ENCODE measurements at regions not wholly inside any gene's neighbourhood (a gene's known extent, or its start where the extent isn't known, plus 50 kb on each side); places are given as distances from the start of the nearest gene placed in this dataset.

DNA sequence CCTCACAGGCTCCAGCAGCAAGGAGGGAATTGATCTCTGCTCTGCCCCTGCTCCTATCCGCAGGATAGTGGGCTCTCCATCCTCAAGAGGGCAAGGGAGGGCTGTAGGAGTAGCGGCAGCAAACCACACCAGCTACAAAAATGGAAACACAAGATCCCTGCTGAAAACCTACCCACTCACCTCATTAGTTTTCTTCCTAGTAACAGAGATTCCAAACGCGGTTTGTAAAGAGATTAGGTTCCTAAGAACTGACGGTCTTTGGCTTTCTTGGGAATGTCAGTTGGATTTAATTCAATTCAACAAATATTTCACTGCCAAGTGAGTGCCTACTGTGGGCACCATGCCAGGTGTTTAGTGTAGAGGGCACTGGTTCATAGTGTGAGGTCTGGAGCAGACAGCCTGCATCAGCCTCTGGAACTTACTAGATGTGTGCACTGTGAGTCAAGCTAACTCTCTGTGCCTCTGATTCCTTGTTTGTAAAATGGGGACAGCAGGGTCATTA lies 84.7 kb downstream of the MRPL46 start:
- no peak overlapping the region for H3K27ac ChIP-seq (replicated peaks)
- TF ChIP-seq CTCF (IDR thresholded peaks at IDR 0.05; ENCODE audit: insufficient read depth, low read length): no peak
- TF ChIP-seq POLR2AphosphoS5 (IDR thresholded peaks at IDR 0.05; ENCODE audit: low read depth): no peak
- no peaks in the 10 kb centered on the region for H3K27me3 ChIP-seq (ENCODE audit: insufficient read depth, poor library complexity, severe bottlenecking)
- no peak for DNase-seq (ENCODE audit: low read depth in 1 of 2, low spot score in 1 of 2)
- H3K4me3 ChIP-seq (replicated peaks; ENCODE audit: insufficient read depth, low read length): no peak overlapping the region

DNA sequence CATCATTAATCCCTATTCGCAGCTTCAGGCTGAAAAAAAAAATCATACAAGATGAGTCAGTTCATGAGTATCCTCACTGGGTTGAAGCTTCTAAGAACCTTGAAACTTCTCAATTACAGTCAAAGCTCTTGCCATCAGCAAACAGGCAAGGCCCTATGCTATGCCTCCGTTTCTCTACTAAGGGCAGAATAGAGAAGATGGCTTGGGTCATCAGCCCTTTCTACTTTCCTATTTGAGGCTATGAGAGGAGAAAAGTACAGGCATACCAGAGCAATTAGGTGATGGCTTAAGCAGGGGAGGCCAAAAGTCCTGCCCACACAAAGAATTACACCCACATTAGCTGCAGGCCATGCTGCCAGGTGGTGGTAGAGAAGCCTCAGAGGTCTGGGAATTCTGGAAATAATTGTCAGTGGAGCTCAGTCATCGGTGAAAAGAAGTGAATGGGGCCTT lies 89.0 kb downstream of the MRPL46 start:
- no peak for DNase-seq (ENCODE audit: low read depth in 1 of 2, low spot score in 1 of 2)
- no peak for TF ChIP-seq POLR2AphosphoS5 (IDR thresholded peaks at IDR 0.05; ENCODE audit: low read depth)
- no peak for TF ChIP-seq GABPA (IDR thresholded peaks at IDR 0.05; ENCODE audit: low read depth)
- TF ChIP-seq SPI1 (IDR thresholded peaks at IDR 0.05; ENCODE audit: borderline replicate concordance, low read depth): no peak
- TF ChIP-seq, protein P1, sequence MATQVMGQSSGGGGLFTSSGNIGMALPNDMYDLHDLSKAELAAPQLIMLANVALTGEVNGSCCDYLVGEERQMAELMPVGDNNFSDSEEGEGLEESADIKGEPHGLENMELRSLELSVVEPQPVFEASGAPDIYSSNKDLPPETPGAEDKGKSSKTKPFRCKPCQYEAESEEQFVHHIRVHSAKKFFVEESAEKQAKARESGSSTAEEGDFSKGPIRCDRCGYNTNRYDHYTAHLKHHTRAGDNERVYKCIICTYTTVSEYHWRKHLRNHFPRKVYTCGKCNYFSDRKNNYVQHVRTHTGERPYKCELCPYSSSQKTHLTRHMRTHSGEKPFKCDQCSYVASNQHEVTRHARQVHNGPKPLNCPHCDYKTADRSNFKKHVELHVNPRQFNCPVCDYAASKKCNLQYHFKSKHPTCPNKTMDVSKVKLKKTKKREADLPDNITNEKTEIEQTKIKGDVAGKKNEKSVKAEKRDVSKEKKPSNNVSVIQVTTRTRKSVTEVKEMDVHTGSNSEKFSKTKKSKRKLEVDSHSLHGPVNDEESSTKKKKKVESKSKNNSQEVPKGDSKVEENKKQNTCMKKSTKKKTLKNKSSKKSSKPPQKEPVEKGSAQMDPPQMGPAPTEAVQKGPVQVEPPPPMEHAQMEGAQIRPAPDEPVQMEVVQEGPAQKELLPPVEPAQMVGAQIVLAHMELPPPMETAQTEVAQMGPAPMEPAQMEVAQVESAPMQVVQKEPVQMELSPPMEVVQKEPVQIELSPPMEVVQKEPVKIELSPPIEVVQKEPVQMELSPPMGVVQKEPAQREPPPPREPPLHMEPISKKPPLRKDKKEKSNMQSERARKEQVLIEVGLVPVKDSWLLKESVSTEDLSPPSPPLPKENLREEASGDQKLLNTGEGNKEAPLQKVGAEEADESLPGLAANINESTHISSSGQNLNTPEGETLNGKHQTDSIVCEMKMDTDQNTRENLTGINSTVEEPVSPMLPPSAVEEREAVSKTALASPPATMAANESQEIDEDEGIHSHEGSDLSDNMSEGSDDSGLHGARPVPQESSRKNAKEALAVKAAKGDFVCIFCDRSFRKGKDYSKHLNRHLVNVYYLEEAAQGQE (IDR thresholded peaks at IDR 0.05; ENCODE audit: insufficient replicate concordance, low read depth): no peak
- no peak for TF ChIP-seq CTCF (IDR thresholded peaks at IDR 0.05; ENCODE audit: insufficient read depth, low read length)
- H3K27ac ChIP-seq (replicated peaks): no peak overlapping the region
- H3K4me3 ChIP-seq (replicated peaks; ENCODE audit: insufficient read depth, low read length): no peak overlapping the region
- no peaks in the 10 kb centered on the region for H3K27me3 ChIP-seq (ENCODE audit: insufficient read depth, poor library complexity, severe bottlenecking)

- Histone ChIP-seq H3K4me3 (replicated peaks; ENCODE audit: insufficient read depth, low read length) (no peak overlapping the region), H3K27me3 (ENCODE audit: insufficient read depth, poor library complexity, severe bottlenecking) (no peaks in the 10 kb centered on the region), H3K27ac (replicated peaks) (no peak overlapping the region)
- DNase-seq (ENCODE audit: low read depth in 1 of 2, low spot score in 1 of 2): no peak
- TF ChIP-seq, protein P1 (IDR thresholded peaks at IDR 0.05; ENCODE audit: insufficient replicate concordance, low read depth): no peak
- no peak for TF ChIP-seq GABPA (IDR thresholded peaks at IDR 0.05; ENCODE audit: low read depth)
- no peak for TF ChIP-seq CTCF (IDR thresholded peaks at IDR 0.05; ENCODE audit: insufficient read depth, low read length)
- no peak for TF ChIP-seq SPI1 (IDR thresholded peaks at IDR 0.05; ENCODE audit: borderline replicate concordance, low read depth)
- no peak for TF ChIP-seq POLR2AphosphoS5 (IDR thresholded peaks at IDR 0.05; ENCODE audit: low read depth)
These were observed 89.7 kb downstream of the MRPL46 start for GRCh38 chr15:88377509-88377908.

DNA sequence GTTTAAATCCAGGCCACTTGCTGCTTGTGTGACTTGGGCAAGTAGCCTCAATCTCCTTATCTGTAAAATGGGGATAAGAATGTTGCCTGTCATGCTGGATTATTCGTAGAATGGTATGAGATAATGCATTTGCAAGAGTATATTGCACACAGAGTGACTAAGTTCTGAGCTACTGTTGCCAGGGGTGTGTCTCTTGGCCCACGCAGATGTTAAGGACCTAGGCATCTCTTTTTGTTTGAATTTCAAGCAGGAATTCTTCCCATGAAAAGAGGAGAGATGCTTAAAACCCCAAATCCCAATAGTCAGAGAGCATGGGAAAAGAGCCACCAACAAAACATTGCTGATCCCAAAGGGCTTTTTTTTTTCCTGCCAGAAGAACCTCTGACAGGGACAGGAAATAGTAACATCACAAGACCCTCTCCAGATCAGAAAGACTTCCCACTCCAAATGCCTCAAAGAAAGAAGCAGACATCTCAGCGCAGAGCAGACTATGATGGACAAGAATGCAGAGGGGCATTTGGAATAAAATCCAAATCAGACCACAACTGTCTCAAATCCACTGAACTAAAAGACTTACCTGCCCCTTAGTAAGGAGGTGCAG lies 90.5 kb downstream of the MRPL46 start:
- no peaks in the 10 kb centered on the region for H3K27me3 ChIP-seq (ENCODE audit: insufficient read depth, poor library complexity, severe bottlenecking)
- no peak overlapping the region for H3K27ac ChIP-seq (replicated peaks)
- TF ChIP-seq GABPA (IDR thresholded peaks at IDR 0.05; ENCODE audit: low read depth) (no peak), SPI1 (IDR thresholded peaks at IDR 0.05; ENCODE audit: borderline replicate concordance, low read depth) (no peak), CTCF (IDR thresholded peaks at IDR 0.05; ENCODE audit: insufficient read depth, low read length) (no peak), POLR2AphosphoS5 (IDR thresholded peaks at IDR 0.05; ENCODE audit: low read depth) (no peak)
- TF ChIP-seq, protein P1 (IDR thresholded peaks at IDR 0.05; ENCODE audit: insufficient replicate concordance, low read depth): no peak
- H3K4me3 ChIP-seq (replicated peaks; ENCODE audit: insufficient read depth, low read length): no peak overlapping the region
- no peak for DNase-seq (ENCODE audit: low read depth in 1 of 2, low spot score in 1 of 2)

Data from HL-60 (cell line).